ENCODE measurements at regions not wholly inside any gene's neighbourhood (a gene's known extent, or its start where the extent isn't known, plus 50 kb on each side); places are given as distances from the start of the nearest gene placed in this dataset.
"Not testable (repeated sequence)": the region's sequence is repeated elsewhere in the genome, so short reads cannot be mapped to it uniquely, and the experiment has no call there.

DNA sequence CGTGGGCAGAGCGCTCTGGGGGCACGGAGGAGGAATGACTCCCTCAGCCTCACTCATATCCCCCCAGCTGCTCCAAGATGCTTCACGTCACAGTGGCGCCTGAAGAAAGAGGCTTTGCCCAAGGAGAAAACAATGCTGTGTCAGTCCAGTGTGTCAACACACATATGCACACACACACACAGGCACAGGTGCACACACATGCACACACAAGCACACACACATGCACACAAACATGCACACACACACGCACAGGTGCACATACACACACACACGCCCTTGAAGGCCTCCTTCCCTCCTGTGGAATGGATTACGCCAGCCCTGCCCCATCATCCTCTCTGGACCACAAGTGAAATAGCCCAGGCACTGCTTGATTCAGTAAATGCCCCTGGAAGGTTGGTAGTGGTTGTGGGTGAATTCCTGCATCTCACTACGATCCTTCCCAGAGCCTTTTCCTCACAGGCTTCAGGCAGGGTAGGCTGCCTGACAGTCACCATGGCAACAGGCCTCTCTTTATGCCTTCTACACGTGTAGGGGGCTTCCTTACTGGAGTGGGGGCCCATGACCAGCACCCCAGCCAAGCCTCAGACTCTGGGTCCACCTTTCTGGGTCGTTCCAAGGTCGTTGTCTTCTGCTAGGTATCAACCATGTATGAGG, 371.5 kb upstream of the PODXL start:
- H3K4me1 ChIP-seq (ENCODE audit: control insufficient read depth, insufficient read depth, low read length): no peaks in the 10 kb centered on the region
- Mint-ChIP-seq H3K4me3 (no peak overlapping the region), H3K27ac (no peak overlapping the region), H3K9me3 (no peaks in the 10 kb centered on the region), H3K4me1 (no peaks in the 10 kb centered on the region), H3K36me3 (no peaks in the 10 kb centered on the region), H3K27me3 (ENCODE audit: low read depth in 2 of 2) (peaks cover 4 to 15% of the 10 kb centered on the region in 2 donors)
- no peaks in the 10 kb centered on the region for H3K27me3 ChIP-seq (ENCODE audit: control insufficient read depth, insufficient read depth, low read length)
- no peaks in the 10 kb centered on the region for H3K36me3 ChIP-seq (ENCODE audit: control insufficient read depth, insufficient read depth, low read length)
- no peak overlapping the region for H3K4me3 ChIP-seq (ENCODE audit: low read length)
- 70% methylated on average over 11 of the region's 12 CpGs for WGBS (ENCODE audit: insufficient coverage)
- no peaks in the 10 kb centered on the region for H3K9me3 ChIP-seq (ENCODE audit: control insufficient read depth, insufficient read depth, low read length)
- no peak overlapping the region for H3K27ac ChIP-seq (ENCODE audit: low read length)
- intact Hi-C loops (cut with micrococcal nuclease): no loop called here
- TF ChIP-seq CTCF (IDR thresholded peaks at IDR 0.05): no peak
- ATAC-seq (peak in 1 of 3 donors; percentile 32), DNase-seq (no peak)

GRCh38 chr7:131925636-131926035, 369.2 kb upstream of the PODXL start:
- Histone ChIP-seq H3K36me3 (ENCODE audit: control insufficient read depth, insufficient read depth, low read length) (no peaks in the 10 kb centered on the region), H3K9me3 (ENCODE audit: control insufficient read depth, insufficient read depth, low read length) (no peaks in the 10 kb centered on the region), H3K27me3 (ENCODE audit: control insufficient read depth, insufficient read depth, low read length) (no peaks in the 10 kb centered on the region), H3K27ac (ENCODE audit: low read length) (no peak overlapping the region), H3K4me1 (ENCODE audit: control insufficient read depth, insufficient read depth, low read length) (no peaks in the 10 kb centered on the region), H3K4me3 (ENCODE audit: low read length) (no peak overlapping the region)
- no peak for TF ChIP-seq CTCF (IDR thresholded peaks at IDR 0.05)
- Mint-ChIP-seq H3K9me3 (no peaks in the 10 kb centered on the region), H3K4me3 (no peak overlapping the region), H3K36me3 (no peaks in the 10 kb centered on the region), H3K27ac (no peak overlapping the region), H3K27me3 (ENCODE audit: low read depth in 2 of 2) (peaks cover 3 to 6% of the 10 kb centered on the region in 2 donors), H3K4me1 (no peaks in the 10 kb centered on the region)
- intact Hi-C loops (cut with micrococcal nuclease): no loop called here
- DNase-seq: no peak
- no peak for ATAC-seq

- H3K4me1 Mint-ChIP-seq: no peaks in the 10 kb centered on the region
- intact Hi-C loops (cut with micrococcal nuclease): no loop called here
- WGBS (ENCODE audit: insufficient coverage): 78% methylated on average over 2 of the region's 3 CpGs
- no peaks in the 10 kb centered on the region for H3K36me3 ChIP-seq (ENCODE audit: control insufficient read depth, insufficient read depth, low read length)
- no peak overlapping the region for H3K4me3 Mint-ChIP-seq
- H3K27ac Mint-ChIP-seq: no peak overlapping the region
- ATAC-seq: no peak
- H3K27ac ChIP-seq (ENCODE audit: low read length): no peak overlapping the region
- no peaks in the 10 kb centered on the region for H3K36me3 Mint-ChIP-seq
- no peak for TF ChIP-seq CTCF (IDR thresholded peaks at IDR 0.05)
- no peaks in the 10 kb centered on the region for H3K4me1 ChIP-seq (ENCODE audit: control insufficient read depth, insufficient read depth, low read length)
- peaks cover 6% of the 10 kb centered on the region in 2 donors for H3K27me3 Mint-ChIP-seq (ENCODE audit: low read depth in 2 of 2)
- H3K9me3 Mint-ChIP-seq: no peaks in the 10 kb centered on the region
- H3K4me3 ChIP-seq (ENCODE audit: low read length): no peak overlapping the region
- no peaks in the 10 kb centered on the region for H3K27me3 ChIP-seq (ENCODE audit: control insufficient read depth, insufficient read depth, low read length)
- no peaks in the 10 kb centered on the region for H3K9me3 ChIP-seq (ENCODE audit: control insufficient read depth, insufficient read depth, low read length)
- no peak for DNase-seq
Observed at GRCh38 chr7:131924857-131925256, 368.4 kb upstream of the PODXL start.

DNA sequence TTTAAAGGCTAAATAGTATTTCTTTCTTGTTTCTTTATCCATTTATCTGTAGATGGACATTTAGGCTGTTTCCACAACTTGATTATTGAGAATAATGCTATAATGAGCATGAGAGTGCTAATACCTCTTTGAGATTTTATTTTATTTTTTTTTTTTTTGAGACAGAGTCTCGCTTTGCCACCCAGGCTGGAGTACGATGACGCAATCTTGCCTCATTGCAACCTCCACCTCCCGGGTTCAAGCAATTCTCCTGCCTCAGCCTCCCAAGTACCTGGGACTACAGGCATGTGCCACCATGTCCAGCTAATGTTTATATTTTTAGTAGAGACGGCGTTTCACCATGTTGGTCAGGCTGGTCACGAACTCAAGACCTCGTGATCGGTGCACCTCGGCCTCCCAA, 366.5 kb upstream of the PODXL start:
- H3K4me1 ChIP-seq (ENCODE audit: control insufficient read depth, insufficient read depth, low read length); H3K27ac Mint-ChIP-seq; H3K4me3 ChIP-seq (ENCODE audit: low read length); H3K36me3 ChIP-seq (ENCODE audit: control insufficient read depth, insufficient read depth, low read length); H3K4me3 Mint-ChIP-seq; ATAC-seq; H3K36me3 Mint-ChIP-seq; H3K27ac ChIP-seq (ENCODE audit: low read length); H3K27me3 Mint-ChIP-seq (ENCODE audit: low read depth in 2 of 2); H3K9me3 ChIP-seq (ENCODE audit: control insufficient read depth, insufficient read depth, low read length); H3K9me3 Mint-ChIP-seq; H3K4me1 Mint-ChIP-seq; DNase-seq; intact Hi-C loops (cut with micrococcal nuclease); H3K27me3 ChIP-seq (ENCODE audit: control insufficient read depth, insufficient read depth, low read length): not testable (repeated sequence)
- 96% methylated on average over 10 of the region's 10 CpGs for WGBS (ENCODE audit: insufficient coverage)
